Mammary epithelial cell (primary cell): ENCODE measurements at regions not wholly inside any gene's neighbourhood (a gene's known extent, or its start where the extent isn't known, plus 50 kb on each side); places are given as distances from the start of the nearest gene placed in this dataset.

Experiments used
- CTCF ChIP-seq, 2 donors: IDR thresholded peaks in 1 of 2; conservative IDR thresholded peaks in 1 of 2; 2 replicates each; pipeline ENCODE4 v1.5.1; 2011 to 2012; ENCODE audit warnings: inconsistent platforms in 2 of 2, low read length in 2 of 2, mild to moderate bottlenecking in 2 of 2, control low read depth in 1 of 2, low read depth in 1 of 2; ENCODE audit not compliant: insufficient read depth in 1 of 2; ENCODE audit errors: extremely low read depth in 1 of 2
- EZH2 ChIP-seq: IDR thresholded peaks from 2 replicates; pipeline ENCODE4 v1.6.1; 2012; ENCODE audit warnings: low read length, inconsistent platforms, borderline replicate concordance

- TF ChIP-seq CTCF (conservative IDR thresholded peaks at IDR 0.05 in 1 of 2, IDR thresholded peaks at IDR 0.05 in 1 of 2; ENCODE audit: extremely low read depth in 1 of 2, insufficient read depth in 1 of 2, low read depth in 1 of 2, low read length in 2 of 2) (no peak), EZH2 (no peak)
Measured at GRCh38 chr5:142537938-142538337, 148.0 kb downstream of the FGF1 start.
